Pons (tissue), 1 donor: ENCODE measurements at regions not wholly inside any gene's neighbourhood (a gene's known extent, or its start where the extent isn't known, plus 50 kb on each side); places are given as distances from the start of the nearest gene placed in this dataset.
A peak's percentile ranks its signal among the peaks of the same experiment; 100 is the strongest.

Source experiments
- DNase-seq: peaks from one replicate; pipeline ENCODE4 v3.0.0-alpha.2; 2016; ENCODE audit warnings: low spot score

DNA sequence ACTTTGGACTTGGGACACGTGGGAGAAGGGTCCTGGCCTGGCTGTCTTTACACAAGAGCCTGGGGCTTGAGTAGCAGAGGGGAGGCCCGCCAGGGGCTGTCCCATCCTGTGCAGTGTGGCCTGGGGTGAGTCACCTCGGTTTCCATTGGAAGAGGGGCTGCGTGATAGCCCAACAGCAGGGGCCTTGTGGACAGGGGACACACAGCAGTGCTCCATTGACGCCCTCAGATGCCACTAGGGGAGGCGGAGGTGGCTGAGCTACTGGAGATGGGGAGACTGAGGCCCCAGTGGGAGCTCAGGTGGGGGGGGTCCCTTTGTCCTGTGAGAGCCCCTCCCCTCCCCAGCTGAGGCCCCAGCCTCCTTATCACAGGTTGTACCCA lies 50.0 kb upstream of the RNU6ATAC start:
- no peak for DNase-seq

DNA sequence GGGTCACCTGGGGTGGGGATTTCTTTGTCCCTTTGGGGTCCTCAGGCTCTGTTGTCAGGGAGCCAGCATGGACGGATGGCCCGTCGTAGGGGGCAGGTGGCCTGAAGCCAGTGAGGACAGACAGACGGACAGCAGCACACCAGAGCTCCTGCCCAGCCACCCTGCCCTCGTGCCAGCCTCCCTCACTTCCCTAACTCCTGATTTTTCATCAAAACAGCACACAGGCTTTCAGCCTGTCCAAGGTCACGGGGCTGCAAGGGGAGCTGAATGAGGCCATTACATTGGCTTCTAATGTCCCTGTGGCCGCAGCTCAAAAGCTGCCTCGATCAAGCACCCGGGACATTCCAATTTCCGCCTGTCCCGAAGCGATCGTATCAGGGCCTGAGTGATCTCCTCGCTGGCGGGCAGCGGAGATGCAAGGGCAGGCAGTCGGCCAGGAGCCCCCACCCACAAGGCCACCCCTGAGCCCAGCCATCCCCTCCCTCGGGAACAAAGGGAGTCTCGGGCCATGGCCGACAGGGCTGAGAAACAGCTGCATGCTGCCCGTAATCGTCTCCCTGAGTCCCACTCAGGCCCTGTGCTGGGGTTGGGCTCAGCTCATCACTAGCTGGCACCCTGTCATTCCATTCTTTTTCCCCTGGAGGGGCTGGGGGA lies 50.5 kb upstream of the RNU6ATAC start:
- DNase-seq = no peak

DNA sequence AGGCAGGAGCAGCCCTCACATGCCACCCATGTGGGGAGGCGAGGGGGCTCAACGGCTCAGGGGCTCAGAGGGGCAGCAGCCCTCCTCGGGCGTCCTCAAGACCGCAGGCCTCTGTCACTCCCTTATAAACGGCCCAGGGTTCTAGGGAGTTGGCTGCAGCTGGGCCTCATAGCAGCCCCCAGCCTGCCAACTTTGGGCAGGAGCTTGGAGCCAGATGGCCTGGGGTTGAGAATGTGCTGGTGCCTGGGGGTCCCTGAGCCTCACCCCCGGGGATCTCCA lies 51.0 kb upstream of the RNU6ATAC start:
- no peak for DNase-seq

DNA sequence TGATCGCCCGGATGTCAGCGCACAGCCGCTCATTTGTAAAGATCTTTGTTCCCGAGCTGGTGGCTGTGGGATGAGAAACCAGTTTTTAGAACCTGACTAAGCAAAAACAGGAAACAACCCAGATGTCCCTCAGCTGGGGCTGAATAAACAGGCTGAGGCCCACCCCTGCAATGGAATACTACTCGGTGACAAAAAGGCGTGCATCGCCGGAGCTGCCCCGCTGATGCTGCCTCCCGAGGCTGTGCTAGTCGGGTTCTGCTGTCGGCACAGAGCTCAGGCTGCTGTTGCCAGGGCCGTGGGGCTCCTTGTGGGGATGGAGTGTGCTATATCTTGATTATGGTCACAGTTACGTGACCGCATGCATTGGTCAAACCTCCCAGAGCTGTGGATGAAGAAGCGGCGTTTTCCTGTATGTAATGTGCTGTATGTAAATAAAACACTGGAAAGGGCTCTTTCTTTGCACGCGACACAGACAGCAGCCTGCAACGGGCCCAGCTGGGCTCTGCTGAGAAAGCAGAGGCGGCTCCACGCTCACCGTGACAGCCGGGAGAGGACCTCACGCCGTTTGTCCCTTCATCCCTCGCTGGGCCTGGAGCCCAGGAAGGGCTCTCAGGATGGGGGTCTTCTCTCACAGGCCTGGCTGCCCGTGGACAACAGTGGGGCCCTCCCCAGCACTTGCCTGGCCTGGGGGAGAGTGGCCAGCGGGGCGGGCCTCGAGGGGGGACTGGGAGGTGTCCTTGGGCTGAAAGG lies 51.5 kb upstream of the RNU6ATAC start:
- DNase-seq = peak; percentile 57

DNA sequence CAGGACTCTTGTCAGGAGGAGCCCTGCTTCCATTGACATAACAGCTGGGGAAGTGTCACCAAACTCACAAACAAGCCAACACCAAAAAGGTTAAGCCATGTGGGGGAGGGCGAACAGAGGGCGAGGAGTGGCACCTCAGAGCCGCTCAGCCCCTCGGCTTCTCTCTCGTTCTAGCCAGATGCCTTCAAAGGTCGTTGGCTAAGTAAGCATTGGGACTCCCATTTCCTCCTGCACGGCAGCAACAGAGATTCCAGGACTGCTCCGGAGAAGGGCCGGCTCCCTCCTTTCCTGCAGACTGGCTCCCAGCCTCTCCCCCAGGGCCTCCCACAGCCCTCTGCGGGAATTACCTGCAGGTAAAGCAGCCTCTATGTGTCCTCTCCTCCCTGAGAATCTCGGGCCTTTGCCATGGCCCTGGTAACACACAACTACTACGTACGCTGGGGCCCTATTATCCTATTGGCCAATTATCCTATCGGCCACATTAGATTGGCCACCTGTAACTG lies 52.1 kb upstream of the RNU6ATAC start:
- DNase-seq = no peak

DNA sequence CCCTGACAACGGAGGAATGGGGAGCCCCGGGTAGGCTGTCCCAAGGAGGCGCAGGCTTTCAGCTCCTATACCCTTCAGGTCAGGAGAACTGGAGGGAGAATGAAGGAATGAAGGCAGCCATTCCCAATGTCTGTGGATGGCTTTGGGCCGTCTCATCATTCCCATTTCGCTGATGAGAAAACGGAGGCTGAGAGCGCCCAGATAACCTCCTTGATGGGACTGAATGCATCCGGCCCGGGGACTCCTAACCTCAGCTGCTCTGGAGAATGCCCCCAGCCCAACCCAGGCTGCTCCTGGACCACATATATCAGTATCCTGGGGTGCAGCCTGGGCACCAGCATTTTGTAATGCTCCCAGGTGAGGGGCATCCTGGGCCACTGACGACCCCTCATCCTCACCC lies 52.6 kb upstream of the RNU6ATAC start:
- DNase-seq = no peak

DNA sequence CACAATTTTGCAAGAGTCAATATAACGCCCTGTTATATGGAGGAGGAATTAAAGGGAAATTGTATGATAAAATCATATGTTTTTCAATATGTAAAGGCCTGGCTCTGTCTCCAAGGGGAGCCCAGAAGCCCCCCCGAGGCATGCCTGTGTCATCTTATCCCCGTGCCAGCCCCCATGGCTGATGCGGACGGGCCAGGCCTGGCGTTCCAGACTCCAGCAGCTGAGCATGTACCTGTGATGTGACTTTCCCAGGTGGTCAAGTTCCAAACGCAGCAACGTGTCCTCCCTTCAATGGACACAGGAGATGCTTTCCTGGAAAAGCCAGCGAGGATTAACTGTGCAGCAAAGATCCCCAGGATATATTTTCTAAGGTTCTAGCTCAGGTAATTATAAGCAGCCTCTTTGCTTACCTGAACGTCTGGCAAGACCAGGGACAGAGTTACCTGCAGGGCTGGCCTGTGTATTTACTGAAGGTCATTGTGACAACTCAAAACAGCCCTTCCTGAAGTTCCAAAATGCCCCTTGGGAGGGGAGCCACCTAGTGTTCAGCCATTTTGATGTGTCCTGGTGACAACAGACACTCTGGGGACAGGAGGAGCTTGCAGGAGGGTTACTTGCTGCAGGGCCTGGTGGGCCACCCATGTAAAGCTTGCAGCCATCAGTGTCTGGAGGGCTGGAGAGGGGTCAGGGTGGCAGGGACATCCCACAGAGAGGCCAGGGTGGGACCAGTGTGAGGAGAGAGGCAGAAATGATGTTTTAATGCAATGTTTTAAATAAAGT lies 53.3 kb upstream of the RNU6ATAC start:
- DNase-seq = no peak

DNA sequence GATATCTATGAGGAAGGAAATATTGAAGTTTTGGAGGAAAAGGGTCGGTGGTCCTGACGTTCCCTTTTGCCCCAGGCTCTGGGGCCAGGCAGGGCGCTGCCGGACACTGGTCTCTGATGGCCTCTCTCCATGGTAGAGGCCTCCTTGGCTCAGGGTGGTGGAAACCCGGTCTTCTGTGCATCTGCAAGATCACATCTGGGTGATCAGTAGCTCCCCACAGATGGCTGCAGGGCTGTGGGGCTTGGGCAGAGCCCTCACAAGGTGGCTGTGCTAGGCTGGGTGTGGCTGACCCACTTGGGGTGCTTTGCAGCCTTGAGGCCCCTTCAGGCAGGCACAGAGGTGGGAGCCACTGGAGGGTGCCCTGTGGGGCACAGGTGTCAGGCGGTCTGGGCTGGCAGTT lies 53.9 kb upstream of the RNU6ATAC start:
- no peak for DNase-seq

DNA sequence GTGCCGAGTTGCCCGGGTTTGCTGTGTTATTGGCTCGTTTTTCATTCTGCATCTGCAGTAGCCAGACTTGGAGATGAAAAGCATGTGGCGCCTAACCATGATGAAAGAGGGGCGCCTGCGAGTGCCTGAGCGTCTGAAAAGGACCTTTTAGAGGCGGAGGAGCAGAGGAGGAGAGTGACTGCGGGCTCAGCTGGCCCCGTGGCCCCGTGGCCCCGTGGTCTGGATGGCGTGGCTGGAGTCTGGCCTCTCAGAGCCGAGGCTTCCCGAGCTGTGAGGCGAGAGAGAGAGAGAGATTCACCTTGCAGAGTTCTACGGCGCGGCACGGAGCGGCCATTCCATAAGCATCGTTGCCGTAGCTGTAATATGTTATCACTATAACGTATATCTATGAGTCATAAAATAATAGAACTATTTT lies 55.3 kb upstream of the RNU6ATAC start:
- no peak for DNase-seq

DNA sequence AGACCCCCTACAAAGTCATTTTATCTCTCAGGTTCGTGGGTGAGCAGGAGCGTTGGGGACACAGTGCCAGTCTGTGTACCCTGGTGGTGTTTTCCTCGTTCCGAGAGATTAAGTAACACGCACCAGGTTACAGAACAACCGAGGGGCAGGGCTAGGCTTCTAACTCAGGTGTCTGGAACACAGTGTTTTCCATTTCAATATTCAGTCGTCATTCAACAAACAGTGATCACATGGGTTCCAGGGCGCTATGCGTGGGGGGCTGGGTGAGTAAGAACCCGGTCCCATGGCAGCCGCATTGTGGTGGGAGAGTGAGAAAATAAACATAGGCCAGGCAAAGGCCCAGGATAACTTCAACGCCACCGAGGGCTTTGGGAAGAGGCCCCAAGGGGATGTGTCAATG lies 55.9 kb upstream of the RNU6ATAC start:
- no peak for DNase-seq

DNA sequence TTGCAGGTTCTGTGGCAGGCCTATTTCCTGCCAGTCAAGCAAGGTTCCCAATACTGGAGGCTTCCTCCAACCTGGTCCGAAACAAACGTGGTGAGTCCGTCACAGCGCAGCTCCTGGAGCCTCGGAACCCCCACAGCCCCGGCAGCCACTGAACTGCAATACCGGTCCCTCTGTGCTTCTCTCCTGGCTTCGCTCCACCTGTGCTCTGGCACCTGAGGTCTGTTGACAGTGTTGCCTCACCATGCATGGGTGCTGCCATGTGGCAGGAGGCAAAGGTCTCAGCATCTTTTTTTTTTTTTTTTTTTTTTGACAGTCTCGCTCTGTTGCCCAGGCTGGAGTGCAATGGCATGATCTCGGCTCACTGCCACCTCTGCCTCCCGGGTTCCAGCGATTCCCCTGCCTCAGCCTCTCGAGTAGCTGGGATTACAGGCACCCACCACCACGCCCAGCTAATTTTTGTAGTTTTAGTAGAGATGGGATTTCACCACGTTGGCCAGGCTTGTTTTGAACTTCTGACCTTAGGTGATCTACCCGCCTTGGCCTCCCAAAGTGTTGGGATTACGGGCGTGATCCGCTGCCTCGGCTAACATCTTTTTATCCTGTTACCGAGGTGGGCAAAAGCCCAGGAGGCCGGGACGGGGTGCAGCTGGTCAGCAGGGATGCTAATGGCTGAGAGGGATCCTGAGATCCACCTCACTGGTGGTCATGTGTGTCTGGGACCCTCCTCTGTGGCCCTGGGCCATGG lies 57.1 kb upstream of the RNU6ATAC start:
- DNase-seq = no peak

DNA sequence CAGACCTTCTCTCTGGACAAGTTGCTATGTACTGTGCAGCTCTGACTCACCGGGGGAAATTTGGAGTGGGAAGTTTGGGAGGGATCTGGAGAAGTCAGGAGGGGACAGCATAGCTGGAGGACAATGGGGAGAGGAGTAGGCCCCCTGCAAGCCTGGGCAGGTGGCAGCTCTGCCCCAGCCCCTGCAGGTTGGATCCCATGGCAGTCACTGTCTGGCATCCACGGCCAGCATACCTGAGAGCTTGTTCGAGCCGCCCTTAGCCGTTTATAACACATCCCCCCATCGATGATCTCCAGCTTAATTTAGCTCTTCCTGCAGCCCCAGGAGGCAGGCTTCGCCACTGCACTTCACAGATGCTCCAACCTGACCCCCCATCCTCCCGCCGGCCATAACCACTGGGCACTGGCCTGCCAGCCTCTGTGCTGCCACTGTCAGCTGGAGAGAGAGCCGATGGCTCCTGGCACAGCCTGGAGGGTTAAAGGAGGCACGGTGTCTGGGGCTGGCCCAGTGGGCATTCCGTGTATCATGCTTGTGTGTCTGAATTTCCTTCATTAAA lies 57.7 kb upstream of the RNU6ATAC start:
- peak; percentile 25 for DNase-seq

DNA sequence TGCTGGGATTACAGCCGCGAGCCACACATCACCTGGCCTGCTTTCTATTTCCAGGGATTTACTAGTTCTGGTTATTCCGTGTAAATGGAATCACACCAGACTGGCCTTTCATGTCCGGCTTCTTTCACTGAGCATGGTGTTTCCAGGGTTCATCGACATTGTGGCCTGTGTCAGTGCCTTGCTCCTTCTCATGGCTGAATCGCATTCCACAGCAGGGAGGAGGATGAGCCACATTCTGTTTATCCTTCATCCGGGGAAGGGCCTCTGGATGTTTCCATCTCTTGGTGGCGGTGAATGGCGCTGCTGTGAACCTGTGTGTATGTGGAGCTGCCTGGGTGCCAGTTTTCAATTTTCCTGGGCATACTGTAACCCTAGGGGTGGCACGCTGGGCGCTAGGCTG lies 58.7 kb upstream of the RNU6ATAC start:
- no peak for DNase-seq

DNA sequence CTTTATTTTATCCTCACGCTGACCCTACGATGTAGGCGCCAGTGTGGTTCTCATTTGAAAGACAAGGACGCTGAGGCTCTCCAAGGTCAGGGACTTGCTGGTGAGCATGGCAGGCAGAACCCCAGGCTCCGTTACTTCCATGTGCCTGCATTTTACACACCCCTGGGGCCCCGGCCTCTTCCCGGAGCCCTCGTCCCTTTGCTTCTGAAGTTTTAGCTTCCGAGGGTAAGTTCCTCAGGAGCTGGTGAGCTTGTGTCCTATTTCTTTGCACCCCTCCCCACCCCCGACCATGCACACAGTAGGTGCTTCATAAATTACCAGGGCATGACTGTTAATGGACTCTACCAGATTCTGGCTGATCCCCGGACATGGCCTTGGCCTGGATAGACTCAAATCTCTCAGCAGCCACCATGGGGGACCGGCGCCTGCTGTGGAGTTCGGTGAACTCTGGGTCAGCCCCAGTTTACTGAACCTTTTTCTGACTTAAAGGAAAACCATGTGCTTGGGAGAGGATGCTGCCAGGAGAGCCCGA lies 59.3 kb upstream of the RNU6ATAC start:
- no peak for DNase-seq

DNA sequence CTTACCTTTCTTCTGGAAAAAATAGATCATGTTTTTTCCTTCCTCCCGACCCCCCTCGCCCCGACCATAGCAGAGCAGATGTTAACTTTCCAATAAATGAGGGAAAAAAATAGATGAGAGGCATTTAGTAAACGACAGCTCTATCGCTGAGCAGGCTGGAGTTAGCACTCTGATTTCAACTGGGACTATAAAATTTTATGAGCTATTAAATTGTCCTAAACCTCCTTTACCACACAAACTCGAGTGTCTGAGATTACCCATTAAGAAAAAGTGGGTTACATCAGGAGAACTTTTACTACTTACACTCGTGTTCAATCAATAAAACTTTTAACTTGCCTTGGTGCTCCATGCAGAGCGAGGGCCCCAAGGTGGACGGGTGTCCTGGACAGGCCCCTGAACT lies 59.8 kb upstream of the RNU6ATAC start:
- no peak for DNase-seq

DNA sequence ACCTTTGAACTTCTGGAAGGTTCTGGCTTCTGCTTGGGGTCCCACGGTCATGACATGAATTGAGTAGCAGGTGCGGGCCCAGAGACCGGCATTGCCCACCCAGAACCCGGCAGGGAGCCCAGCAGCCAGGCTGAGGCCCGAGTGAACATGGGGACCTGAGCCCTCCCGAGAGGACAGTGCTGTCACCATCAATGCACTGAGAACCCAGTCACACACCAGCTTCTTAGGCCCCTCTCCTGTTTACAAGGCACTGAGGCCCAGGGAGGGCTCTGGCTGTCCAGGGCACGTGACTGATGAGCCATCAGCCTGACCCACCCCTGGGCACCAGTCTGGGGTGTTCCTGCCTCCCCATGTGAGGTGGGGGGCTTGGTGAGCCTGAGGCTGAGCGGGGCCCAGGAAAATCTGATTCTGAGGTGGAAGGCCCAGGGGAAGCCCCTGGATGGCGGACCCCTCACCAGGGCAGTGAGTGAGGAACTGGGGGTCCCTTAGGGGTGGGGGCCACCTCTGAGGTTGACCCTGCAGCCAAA lies 60.3 kb upstream of the RNU6ATAC start:
- DNase-seq = no peak

DNA sequence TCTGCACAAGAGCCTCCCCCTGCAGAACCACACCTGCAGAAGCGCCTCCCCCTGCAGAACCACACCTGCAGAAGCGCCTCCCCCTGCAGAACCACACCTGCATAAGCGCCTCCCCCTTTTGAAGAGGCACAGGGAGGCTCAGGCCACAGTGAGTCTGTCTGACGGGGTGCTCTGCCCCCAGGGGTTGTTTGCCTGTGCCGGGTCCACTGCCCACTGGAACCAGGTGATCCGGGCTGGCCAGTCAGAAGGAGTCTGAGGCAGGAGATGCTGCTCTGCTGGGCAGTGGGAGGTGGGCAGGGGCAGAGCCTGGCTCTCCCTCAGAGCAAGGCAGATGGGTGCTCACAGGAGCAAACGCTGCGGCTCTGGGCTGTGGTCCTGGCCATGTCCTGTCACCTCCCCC lies 60.8 kb upstream of the RNU6ATAC start:
- DNase-seq = no peak

DNA sequence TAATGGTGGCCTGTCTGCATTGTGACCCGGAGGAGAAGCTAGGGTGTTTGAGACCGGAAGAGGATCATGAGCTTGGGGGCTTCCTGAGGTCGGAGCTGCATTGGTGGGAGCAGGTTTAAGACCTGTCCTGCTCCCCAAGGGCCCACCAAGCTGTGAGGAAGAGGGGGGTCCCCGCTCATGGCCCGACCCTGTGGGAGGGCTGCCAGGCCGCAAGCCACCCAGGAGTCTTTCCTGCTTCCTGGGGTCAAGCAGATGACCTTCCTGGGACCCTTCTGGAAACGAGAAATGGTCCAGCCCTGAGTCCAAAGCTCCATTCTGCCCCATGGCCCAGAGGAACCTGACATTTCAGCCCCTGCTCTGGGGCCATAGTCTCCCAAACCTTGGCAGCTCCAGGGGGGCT lies 61.5 kb upstream of the RNU6ATAC start:
- DNase-seq = no peak

DNA sequence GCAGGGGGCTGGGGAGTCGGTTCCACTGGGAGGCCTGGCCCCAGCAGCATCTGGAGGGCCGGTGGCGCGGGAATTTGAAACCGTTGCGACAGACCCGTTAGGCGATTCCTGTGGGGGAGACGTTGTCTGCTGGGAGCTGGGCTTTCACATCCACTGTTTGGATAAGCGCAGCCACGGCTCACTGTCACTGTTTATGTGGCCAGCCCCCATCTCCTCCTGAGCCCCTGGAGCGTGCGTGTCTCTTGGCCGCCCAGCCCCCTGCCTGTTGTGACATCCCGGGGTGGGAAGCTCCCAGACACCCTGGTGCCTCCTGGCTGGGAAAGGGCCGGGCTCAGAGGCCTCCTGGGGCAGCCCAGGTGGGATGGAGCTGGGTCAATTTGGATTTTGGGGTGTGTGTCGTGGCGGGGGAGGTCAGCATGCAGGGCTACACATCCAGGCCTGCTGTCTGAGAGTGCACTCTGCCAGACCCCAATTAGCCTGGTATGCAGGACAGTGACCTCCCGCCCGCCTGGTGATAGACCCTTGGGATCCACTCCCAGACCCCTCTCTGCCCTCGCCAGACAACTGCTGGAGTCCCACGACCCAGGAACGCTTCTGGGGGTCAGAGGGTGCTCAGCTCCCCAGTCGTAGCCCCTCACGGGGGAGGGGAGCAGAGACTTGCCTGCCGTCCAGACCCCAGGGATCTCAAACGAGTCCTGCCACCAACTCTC lies 62.0 kb upstream of the RNU6ATAC start:
- DNase-seq = no peak

DNA sequence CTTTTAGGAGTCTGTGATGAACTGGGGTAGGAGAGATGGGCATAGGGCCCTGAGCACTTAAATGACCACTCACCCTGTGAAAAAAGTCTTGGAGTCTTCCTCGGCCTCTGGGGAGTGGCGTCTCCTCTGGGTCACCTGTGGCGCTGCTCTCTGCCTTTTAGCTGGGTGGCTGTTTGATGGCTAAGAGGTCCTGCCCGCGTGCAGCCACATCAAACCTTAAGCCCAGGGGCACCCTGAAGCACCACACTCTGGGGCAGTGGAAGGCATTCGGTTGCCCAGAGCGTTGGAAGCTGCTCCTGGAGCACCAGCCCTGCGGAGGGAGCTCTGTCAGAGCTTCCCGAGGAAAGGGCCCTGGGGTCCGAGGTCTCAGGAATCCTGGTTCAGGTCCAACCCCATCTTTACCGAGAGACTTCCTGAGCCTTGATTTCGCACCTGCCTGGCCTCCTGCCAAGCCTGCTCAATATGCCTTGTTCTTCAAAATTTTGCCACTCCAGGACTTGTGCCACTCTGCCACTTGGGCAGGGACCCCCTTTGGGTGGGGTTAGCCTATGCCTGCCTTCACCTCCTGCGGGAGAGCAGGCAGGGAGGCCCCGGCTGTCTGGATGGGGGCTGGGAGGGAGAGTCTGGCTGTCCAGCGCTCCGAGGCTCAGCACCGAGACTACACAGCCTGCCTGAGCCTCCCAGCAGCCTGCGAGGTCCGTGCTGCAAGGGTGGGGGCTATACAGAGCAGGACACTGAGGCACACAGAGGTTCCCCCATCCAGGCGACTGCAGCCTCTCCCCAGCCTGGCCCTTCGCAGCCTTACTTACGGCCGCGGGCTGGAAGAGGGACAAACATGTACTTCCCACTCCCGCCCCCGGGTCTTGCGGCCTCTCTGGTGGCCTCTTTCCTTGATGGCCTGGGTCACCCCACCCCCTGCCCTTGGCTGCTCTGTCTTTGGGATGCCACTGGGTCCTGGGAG lies 63.4 kb upstream of the RNU6ATAC start:
- no peak for DNase-seq
